ENCODE measurements at regions not wholly inside any gene's neighbourhood (a gene's known extent, or its start where the extent isn't known, plus 50 kb on each side); places are given as distances from the start of the nearest gene placed in this dataset.
"Not testable (repeated sequence)": the region's sequence is repeated elsewhere in the genome, so short reads cannot be mapped to it uniquely, and the experiment has no call there.

DNA sequence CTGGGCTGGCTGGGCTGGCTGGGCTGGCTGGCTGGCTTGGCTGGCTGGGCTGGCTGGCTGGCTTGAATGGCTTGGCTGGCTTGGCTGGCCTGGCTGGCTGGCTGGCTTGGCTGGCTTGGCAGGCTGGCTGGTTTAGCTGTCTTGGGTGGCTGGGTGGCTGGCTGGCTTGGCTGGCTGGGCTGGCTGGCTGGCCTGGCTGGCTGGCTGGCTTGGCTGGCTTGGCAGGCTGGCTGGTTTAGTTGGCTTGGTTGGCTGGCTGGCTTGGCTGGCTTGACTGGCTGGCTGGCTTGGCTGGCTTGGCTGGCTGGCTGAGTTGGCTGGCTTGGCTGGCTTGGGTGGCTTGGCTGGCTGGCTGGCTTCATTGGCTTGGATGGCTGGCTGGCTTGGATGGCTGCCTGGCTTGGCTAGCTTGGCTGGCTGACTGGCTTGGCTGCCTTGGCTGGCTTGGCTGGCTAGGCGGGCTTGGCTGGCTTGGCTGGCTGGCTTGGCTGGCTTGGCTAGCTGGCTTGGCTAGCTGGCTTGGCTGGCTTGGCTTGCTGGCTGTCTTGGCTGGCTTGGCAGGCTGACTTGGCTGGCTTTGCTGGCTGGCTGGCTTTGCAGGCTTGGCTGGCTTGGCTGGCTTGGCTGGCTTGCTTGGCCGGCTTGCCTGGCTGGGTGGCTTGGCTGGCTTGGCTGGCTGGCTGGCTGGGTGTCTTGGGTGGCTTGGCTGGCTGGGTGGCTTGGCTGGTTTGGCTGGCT lies 2807.2 kb downstream of the RPIA start:
- not testable (repeated sequence) for H3K9me3 ChIP-seq; DNase-seq (ENCODE audit: low spot score); H3K4me3 ChIP-seq; H3K27ac ChIP-seq; H3K36me3 ChIP-seq; ATAC-seq (ENCODE audit: insufficient number of reproducible peaks, low FRiP score, low read depth); H3K4me1 ChIP-seq (ENCODE audit: control insufficient read depth in 1 of 2, low read depth in 2 of 2); H3K27me3 ChIP-seq (replicated peaks; ENCODE audit: insufficient read depth)

DNA sequence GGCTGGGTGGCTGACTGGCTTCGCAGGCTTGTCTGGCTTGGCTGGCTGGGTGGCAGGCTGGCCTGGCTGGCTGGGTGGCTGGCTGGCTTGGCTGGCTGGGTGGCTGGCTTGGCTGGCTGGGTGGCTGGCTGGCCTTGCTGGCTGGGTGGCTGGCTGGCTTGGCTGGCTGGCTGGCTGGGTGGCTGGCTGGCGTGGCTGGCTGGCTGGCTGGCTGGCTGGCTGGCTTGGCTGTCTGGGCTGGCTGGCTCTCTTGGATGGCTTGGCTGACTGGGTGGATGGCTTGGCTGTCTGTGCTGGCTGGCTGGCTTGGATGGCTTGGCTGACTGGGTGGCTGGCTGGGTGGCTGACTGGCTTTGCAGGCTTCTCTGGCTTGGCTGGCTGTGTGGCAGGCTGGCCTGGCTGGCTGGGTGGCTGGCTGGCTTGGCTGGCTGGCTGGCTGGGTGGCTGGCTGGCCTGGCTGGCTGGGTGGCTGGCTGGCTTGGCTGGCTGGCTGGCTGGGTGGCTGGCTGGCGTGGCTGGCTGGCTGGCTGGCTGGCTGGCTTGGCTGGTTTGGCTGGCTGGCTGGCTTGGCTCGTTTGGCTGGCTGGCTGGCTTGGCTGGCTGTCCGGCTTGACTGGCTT lies 2808.1 kb downstream of the RPIA start:
- DNase-seq (ENCODE audit: low spot score); H3K27me3 ChIP-seq (replicated peaks; ENCODE audit: insufficient read depth); H3K27ac ChIP-seq; H3K36me3 ChIP-seq; H3K9me3 ChIP-seq; H3K4me3 ChIP-seq; ATAC-seq (ENCODE audit: insufficient number of reproducible peaks, low FRiP score, low read depth); H3K4me1 ChIP-seq (ENCODE audit: control insufficient read depth in 1 of 2, low read depth in 2 of 2): not testable (repeated sequence)

DNA sequence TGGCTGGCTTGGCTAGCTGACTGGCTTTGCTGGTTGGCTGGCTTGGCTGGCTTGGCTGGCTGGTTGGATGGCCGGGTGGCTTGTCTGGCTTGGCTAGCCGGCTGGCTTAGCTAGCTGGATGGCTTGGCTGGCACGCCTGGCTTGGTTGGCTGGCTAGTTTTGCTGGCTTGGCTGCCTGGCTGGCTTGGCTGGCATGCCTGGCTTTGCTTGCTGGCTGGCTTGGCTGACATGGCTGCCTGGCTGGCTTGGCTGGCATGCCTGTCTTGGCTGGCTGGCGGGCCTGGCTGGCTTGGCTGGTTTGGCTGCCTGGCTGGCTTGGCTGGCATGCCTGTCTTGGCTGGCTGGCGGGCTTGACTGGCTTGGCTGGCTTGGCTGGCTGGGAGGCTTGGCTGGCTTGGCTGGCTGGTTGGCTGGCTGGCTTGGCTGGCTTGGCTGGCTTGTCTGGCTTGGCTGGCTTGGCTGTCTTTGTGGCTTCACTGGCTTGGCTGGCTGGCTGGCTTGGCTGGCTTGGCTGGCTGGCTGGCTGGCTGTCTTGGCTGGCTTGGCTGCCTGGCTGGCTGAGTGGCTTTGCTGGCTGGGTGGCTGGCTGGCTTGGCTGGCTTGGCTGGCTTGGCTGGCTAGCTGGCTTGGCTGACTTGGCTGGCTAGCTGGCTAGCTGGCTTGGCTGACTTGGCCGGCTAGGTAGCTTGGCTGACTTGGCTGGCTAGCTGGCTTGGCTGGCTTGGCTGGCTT lies 2808.9 kb downstream of the RPIA start:
- not testable (repeated sequence) for DNase-seq (ENCODE audit: low spot score); H3K27me3 ChIP-seq (replicated peaks; ENCODE audit: insufficient read depth); H3K9me3 ChIP-seq; H3K4me1 ChIP-seq (ENCODE audit: control insufficient read depth in 1 of 2, low read depth in 2 of 2); ATAC-seq (ENCODE audit: insufficient number of reproducible peaks, low FRiP score, low read depth); H3K4me3 ChIP-seq; H3K36me3 ChIP-seq; H3K27ac ChIP-seq

DNA sequence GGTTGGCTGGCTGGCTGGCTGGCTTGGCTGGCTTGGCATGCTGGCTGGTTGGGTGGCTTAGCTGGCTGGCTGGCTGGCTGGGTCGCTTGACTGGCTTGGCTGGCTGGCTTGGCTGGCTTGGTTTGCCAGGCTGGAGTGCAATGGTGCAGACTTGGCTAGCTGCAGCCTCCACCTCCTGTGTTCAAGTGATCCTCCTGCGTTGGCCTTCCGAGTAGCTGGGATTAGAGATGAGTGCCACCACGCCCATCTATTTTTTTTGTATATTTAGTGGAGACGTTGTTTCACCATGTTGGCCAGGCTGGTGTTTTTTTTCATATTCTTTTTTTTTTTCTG lies 2809.5 kb downstream of the RPIA start:
- not testable (repeated sequence) for DNase-seq (ENCODE audit: low spot score); H3K36me3 ChIP-seq; H3K4me3 ChIP-seq; H3K9me3 ChIP-seq; H3K4me1 ChIP-seq (ENCODE audit: control insufficient read depth in 1 of 2, low read depth in 2 of 2); H3K27ac ChIP-seq; H3K27me3 ChIP-seq (replicated peaks; ENCODE audit: insufficient read depth); ATAC-seq (ENCODE audit: insufficient number of reproducible peaks, low FRiP score, low read depth)

GRCh38 chr2:91501481-91502080 lies 2810.1 kb downstream of the RPIA start:
- not testable (repeated sequence) for H3K36me3 ChIP-seq; H3K27me3 ChIP-seq (replicated peaks; ENCODE audit: insufficient read depth); DNase-seq (ENCODE audit: low spot score); H3K4me1 ChIP-seq (ENCODE audit: control insufficient read depth in 1 of 2, low read depth in 2 of 2); H3K27ac ChIP-seq; H3K9me3 ChIP-seq; H3K4me3 ChIP-seq; ATAC-seq (ENCODE audit: insufficient number of reproducible peaks, low FRiP score, low read depth)

- not testable (repeated sequence) for H3K4me3 ChIP-seq; H3K27me3 ChIP-seq (replicated peaks; ENCODE audit: insufficient read depth); H3K4me1 ChIP-seq (ENCODE audit: control insufficient read depth in 1 of 2, low read depth in 2 of 2); H3K36me3 ChIP-seq; H3K9me3 ChIP-seq; ATAC-seq (ENCODE audit: insufficient number of reproducible peaks, low FRiP score, low read depth); H3K27ac ChIP-seq; DNase-seq (ENCODE audit: low spot score)
These were observed 2812.1 kb downstream of the RPIA start for GRCh38 chr2:91503572-91503958.

GRCh38 chr2:91503959-91504741 lies 2812.7 kb downstream of the RPIA start:
- H3K27me3 ChIP-seq (replicated peaks; ENCODE audit: insufficient read depth); H3K9me3 ChIP-seq; H3K4me1 ChIP-seq (ENCODE audit: control insufficient read depth in 1 of 2, low read depth in 2 of 2); ATAC-seq (ENCODE audit: insufficient number of reproducible peaks, low FRiP score, low read depth); H3K36me3 ChIP-seq; H3K4me3 ChIP-seq; H3K27ac ChIP-seq; DNase-seq (ENCODE audit: low spot score): not testable (repeated sequence)

GRCh38 chr2:91508816-91509215 lies 2817.3 kb downstream of the RPIA start:
- not testable (repeated sequence) for H3K9me3 ChIP-seq; ATAC-seq (ENCODE audit: insufficient number of reproducible peaks, low FRiP score, low read depth); H3K4me1 ChIP-seq (ENCODE audit: control insufficient read depth in 1 of 2, low read depth in 2 of 2); H3K4me3 ChIP-seq; H3K27ac ChIP-seq; DNase-seq (ENCODE audit: low spot score); H3K36me3 ChIP-seq; H3K27me3 ChIP-seq (replicated peaks; ENCODE audit: insufficient read depth)

GRCh38 chr2:91509276-91509675 lies 2817.8 kb downstream of the RPIA start:
- not testable (repeated sequence) for H3K4me3 ChIP-seq; DNase-seq (ENCODE audit: low spot score)

GRCh38 chr2:91511166-91511565 lies 2819.7 kb downstream of the RPIA start:
- H3K27me3 ChIP-seq (replicated peaks; ENCODE audit: insufficient read depth); DNase-seq (ENCODE audit: low spot score); H3K27ac ChIP-seq; H3K36me3 ChIP-seq; ATAC-seq (ENCODE audit: insufficient number of reproducible peaks, low FRiP score, low read depth); H3K4me3 ChIP-seq; H3K9me3 ChIP-seq; H3K4me1 ChIP-seq (ENCODE audit: control insufficient read depth in 1 of 2, low read depth in 2 of 2): not testable (repeated sequence)

More at GRCh38 chr2:91509276-91509675, 2817.8 kb downstream of the RPIA start:
- H3K36me3 ChIP-seq; H3K4me1 ChIP-seq (ENCODE audit: control insufficient read depth in 1 of 2, low read depth in 2 of 2); ATAC-seq (ENCODE audit: insufficient number of reproducible peaks, low FRiP score, low read depth); H3K27me3 ChIP-seq (replicated peaks; ENCODE audit: insufficient read depth); H3K27ac ChIP-seq; H3K9me3 ChIP-seq: not testable (repeated sequence)

DNA sequence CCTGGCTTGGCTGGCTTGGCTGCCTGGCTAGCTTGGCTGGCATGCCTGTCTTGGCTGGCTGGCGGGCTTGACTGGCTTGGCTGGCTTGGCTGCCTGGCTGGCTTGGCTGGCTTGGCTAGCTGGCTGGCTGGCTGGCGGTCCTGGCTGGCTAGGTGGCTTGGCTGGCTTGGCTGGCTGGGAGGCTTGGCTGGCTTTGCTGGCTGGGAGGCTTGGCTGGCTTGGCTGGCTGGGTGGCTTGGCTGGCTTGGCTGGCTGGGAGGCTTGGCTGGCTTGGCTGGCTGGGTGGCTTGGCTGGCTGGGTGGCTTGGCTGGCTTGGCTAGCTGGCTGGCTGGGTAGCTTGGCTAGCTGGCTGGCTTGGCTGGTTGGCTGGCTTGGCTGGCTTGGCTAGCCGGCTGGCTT lies 2824.5 kb downstream of the RPIA start:
- not testable (repeated sequence) for H3K9me3 ChIP-seq; H3K36me3 ChIP-seq; DNase-seq (ENCODE audit: low spot score)

GRCh38 chr2:91516669-91517068 lies 2825.2 kb downstream of the RPIA start:
- H3K4me3 ChIP-seq; H3K27me3 ChIP-seq (replicated peaks; ENCODE audit: insufficient read depth); H3K9me3 ChIP-seq; H3K36me3 ChIP-seq; ATAC-seq (ENCODE audit: insufficient number of reproducible peaks, low FRiP score, low read depth); H3K4me1 ChIP-seq (ENCODE audit: control insufficient read depth in 1 of 2, low read depth in 2 of 2); DNase-seq (ENCODE audit: low spot score); H3K27ac ChIP-seq: not testable (repeated sequence)

More for the DNA sequence above, 2824.5 kb downstream of the RPIA start:
- not testable (repeated sequence) for H3K4me3 ChIP-seq; ATAC-seq (ENCODE audit: insufficient number of reproducible peaks, low FRiP score, low read depth); H3K4me1 ChIP-seq (ENCODE audit: control insufficient read depth in 1 of 2, low read depth in 2 of 2); H3K27ac ChIP-seq; H3K27me3 ChIP-seq (replicated peaks; ENCODE audit: insufficient read depth)
